ENCODE measurements at regions not wholly inside any gene's neighbourhood (a gene's known extent, or its start where the extent isn't known, plus 50 kb on each side); places are given as distances from the start of the nearest gene placed in this dataset.

DNA sequence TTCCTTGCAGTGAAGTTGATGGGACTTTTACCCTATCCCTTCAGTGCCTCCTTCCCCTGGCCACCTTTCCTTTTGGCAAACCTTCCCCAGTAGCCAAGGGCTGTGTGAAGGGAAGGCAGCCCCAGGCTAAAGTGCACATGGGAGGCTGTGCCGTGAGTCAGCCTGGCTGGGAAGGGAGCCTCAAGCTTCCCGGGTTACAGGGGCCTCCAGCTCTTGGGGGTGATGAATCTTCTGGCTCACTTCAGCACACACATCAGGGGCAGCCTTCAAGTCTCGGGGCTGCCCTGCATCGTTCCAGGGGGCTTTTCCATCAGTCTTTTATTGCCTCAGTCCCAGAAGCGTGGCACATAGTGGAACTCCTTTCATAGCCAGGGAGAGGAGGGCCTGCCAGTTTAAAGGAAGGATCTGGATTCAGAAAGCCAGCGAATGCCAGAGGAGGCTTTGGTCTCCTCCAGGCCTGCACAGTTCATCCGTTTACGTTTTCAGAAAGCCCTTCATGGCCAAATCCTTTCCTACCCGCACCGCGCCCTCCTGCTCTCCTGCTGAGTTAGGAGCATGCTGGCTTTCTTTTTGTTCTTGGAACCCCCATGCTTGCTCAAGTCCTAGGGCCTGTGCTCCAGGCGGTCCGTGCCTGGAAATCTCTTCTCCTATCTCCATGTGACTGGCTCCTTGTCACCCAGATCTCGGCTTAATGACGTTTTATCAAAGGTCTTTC lies 134.8 kb upstream of the KLF4 start:
- DNase-seq, result no peak

DNA sequence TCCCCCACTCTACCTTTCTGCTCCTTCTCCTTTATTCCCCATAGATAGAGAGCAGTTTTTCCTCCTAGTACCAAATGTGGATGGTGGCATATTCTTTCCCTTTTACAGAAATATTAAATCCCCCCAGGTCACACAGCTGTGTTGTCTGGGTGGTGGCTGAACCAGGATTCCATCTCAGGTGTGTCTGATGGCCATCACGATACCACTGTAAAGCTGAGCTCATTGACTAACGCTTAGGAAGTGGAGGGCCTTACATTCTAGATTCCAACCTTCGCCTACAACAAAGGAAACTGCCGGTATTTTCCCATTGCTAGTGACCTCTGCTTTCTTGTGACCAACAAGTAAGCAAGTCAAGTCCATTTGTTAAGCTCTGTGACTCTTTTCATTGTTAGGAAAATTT lies 131.9 kb upstream of the KLF4 start:
- DNase-seq, result no peak

DNA sequence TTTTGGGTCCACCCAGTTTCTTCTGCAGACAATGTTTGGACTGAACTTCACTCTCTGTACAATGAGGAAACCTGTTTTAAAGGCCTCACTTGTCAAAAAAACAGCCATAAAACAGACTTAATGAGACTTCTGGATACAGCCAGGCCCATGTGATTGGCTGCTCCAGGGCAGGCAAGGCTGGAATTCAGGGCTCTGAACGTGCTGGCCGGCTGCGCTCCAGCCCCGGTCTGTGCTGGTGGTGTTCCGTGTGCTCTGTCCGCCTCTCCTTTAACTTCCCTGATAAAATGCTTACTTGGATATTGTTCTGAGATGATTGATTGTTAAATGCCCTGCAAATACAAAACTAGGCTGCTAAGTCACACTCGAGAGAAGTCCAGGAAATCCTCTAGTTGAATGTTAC lies 131.2 kb upstream of the KLF4 start:
- DNase-seq, result no peak

DNA sequence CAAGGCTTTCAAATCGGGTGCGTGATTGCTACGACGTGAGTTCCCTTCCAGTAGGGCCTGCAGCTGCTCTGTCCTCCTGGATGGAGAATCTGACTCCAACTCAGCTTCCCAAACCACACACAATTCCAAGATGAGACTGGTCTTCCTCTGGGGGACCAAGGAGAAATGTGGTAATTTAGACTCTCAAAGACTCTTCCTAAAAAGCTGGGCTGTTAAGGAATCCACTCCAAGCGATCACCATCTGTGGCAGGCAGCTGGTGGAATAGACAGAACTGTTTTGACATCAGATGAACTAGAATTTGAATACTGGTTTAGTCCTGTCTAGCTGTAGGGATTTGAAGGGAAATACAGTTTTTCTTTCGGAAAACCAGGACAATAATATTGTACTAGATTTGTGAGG lies 130.7 kb upstream of the KLF4 start:
- no peak for DNase-seq

DNA sequence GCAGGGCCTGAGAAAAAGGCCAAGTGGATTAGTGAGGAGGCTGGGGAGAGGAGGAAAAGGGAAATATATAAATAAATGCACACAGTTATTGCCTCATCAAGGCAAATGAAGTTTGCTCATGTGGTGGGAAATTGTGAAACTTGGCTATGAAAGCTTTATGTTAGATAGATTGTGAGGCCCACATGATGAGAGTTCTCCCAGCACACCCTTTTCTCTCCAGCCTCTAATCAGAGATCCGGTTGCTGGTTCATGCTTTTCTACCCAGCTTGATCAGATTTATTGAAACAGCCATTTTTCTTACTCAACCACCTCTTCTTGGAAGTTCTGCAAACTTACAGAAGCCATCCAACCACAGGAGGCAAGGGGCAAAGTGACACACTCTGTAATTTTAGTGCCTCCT lies 125.8 kb upstream of the KLF4 start:
- no peak for DNase-seq

DNA sequence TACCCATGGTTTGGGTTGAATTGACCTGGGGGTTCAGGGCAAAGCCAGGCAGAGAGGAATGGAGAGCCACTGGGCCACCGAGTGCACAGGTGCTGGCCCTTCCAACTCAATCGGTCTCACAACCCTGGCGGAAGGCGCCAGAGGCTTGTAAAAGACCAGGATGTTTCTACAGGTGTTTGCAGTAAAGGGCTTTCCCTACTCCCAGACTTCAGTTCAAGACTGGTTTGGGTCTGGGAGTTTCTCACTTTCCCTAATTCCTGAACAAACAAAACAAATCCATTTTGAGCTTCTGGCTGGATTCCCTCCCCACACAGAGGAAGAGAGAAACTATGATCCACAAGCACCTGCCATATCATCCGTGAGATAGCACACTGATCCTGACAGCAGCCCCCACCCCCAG lies 125.2 kb upstream of the KLF4 start:
- peak; percentile 13 for DNase-seq

DNA sequence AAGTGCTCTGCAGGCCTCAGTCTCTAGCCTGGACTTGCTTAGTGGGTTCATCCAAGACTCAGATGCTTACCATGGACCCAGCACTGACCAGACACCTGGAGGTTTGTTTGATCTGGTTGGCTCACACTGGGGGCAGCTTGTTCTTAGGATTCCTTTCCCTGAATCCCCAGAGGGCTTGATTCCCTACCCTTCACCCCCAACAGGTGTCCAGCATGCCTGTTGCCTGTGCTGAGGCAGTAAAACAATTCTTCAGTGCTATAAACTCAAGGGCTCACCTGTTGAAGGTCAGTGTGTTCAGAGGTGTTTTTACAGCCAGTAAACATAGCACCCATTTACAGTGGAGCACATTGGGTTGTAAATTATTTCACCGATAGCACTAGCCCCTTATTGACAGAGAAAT lies 123.8 kb upstream of the KLF4 start:
- no peak for DNase-seq

DNA sequence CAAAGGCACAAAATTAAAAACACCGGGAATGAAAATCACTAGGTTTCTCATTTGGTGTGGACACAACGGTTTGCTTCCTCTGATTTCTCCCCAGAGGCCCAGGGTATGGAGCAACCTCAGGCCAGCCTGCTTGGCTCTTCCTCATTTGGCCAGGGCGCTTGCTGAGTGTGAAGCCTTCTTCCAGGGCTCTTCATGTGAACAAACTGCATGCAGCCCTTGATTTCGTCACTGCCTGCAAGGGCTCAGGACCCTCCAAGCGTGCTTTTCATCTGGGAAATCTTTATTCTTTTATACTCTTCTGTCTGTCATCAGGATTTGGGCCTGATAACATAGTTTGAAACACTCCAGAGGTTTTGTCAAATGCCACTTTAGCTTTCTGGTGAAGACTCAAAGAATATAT lies 122.6 kb upstream of the KLF4 start:
- no peak for DNase-seq

DNA sequence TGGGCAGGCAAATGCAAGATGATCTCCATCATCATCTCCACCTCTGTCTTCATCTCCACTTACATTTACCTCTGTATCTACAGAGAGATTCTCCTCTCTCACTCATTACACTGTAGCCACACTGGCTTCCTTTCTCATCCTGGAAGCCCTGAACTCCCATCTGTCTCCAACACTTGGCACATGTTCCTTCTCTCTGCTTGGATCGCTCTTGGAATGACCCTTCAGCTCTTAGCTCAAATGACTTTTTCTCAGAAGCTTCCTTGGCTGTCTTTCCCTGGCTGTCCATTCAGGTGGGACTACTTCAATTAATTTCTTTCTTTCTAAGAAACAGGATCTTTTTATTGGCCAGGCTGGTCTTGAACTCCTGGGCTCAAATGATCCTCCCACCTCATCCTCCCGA lies 120.0 kb upstream of the KLF4 start:
- no peak for DNase-seq

DNA sequence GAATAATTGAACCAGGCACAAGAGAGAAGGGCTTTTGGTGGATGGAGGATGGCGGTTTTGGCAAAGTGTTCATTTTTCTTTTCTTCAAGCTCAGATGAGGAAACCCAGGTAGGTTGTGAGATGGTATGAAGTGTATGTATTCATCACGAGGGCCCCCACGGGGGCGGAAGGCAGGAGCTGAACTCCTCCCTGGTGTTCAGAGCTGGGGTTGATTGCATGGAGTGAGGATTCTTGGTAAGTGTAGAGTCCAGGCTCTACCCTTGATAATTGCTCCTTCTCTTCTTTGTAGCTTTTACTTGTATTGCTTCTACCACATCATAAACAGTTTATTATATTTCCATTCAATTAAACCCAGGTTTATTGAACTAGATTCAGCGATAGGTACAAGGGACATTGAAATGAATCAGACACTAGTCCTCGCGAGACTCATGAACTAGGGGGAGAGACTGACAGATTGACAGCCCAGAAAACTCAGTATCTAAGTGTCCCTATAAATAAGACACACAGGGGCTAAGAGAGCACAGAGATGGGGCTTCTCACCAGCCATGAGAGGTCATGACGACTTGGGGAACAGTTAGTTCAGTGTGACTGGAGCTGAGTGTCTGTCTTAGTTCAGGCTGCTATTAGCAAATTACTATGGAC lies 116.7 kb upstream of the KLF4 start:
- no peak for DNase-seq

DNA sequence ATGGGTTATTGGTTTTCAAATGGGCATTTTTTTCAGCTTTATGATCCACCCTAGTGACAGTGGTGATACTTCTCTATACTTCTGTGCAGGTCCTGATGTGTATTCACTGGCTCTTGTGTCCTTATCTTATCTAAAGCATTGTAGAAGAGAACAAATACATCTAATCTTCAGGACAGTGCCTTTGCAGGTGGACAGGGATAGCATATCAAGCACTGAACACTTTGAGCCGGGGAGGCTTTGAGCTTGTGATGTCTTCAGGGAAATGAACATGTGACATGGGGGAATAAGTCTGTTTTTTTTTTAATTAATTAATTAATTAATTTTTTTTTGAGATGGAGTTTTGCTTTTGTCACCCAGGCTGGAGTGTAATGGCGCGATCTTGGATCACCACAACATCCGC lies 115.5 kb upstream of the KLF4 start:
- no peak for DNase-seq

DNA sequence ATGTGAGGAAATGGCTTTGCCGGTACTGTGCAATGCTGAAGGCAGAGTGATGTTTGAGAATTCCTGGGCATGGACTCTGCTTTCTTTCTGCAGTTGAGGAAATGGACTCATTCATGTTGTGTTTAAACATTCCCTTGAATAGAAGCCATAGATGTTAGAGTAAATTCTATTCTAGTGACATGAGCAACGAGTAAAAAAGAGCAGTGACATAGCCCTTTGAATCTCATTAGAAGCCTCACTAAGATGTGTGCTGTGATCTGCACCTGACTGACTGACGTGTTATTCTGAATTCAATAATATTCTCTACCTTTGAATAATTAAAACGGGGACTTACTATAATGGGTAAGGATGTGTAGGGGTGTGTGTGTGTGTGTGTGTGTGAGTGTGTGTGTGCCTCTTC lies 113.7 kb upstream of the KLF4 start:
- no peak for DNase-seq

DNA sequence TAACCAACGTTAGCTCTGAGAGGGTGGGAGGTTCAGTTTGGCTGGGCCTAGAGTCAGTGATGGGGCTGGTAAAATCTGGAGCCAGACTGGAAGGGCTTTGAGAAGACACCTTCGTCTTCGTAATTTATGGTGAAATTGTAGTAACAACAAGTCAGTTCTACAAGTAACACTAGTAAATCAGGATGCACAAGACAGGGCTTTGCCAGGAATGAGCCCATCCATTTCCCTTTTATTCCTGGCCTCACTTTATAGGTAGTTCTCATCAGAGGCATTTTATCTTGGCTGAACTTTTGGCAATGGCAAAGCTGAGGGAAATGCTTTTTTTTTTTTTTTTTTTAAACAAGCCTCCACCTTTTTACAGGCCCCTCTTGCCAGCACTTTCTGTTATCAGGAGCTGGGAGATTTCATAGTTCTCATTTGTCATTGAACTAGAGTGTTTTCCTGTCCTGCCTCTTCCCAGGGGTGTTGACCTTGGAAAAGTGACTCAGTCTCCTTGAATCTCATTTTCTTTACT lies 110.5 kb upstream of the KLF4 start:
- no peak for DNase-seq

DNA sequence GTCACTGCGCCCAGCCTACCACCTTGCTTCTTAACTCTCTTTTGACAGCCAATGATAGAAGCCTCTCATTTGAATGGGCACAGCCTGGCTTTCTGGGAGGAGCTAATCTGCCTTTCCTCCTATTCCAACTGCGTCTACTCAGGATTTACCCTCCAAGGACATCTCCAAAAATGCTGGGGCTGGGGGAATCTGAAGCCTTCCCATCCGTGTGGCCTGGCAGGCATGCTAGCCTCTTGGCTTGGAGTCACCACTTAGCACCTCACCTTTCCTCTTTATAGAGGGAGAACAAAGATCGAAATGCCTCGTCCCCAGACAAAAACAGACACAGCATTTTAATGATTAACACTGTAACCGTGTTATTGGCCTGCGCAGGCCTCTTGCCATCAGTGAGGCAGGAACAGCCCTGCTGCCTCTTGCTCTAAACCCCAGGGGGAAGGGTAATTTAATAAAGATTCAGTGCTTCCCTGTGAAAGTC lies 108.2 kb upstream of the KLF4 start:
- DNase-seq, result no peak

DNA sequence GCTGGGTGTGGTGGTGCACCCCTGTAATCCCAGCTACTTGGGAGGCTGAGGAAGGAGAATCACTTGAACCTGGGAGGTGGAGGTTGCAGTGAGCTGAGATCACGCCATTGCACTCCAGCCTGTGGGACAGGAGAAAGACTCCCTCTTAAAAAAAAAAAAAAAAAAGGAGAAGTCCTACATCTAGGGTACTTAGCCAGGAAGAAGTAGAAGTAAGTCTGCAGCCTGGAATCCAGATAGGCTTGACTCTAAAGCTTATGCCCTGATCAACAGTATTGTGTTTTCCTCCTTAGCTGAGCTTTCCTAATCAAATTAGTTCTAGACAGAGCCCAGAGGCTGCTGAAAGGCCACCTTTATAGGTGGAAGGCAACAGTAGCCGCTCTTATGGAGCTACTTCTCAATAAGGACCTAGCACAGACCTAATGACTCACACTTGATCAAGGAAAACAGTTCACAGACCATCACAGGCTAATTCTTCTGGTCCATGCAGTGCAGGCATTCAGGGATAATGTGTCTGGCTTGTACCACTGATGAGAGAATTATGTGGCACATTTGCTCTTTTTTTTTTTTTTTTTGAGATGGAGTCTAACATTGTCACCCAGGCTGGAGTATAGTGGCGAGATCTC lies 105.5 kb upstream of the KLF4 start:
- DNase-seq, result no peak

DNA sequence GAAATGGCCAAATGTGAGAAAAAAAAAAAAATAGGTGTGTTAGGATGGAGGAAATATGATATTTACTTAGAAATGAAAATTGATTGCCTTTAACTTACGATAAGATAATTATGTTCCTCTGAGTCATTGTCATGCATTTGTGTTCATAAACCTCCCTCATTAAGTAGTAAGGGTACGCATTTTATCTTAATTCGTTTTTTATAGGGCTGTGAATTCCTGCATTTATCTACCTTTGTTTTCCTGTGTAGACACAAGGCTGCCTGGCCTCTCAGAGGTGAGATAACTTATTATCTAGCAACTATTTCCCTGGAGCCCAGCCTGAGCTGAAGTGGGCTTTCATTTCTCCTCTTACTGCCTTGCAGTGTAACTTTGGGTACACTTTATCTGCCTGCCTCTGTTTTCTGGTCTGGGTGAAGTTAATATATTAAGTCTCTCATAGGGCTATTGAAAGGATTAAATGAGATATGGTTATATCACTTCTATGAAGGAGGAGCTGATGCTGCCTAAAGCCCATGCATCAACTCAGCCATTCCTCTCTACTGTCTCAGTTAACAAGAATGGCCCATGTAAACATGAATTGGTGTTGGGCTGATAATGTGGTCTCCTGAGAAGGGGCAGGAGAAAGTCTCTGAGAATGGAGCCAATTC lies 103.8 kb upstream of the KLF4 start:
- DNase-seq, result no peak

DNA sequence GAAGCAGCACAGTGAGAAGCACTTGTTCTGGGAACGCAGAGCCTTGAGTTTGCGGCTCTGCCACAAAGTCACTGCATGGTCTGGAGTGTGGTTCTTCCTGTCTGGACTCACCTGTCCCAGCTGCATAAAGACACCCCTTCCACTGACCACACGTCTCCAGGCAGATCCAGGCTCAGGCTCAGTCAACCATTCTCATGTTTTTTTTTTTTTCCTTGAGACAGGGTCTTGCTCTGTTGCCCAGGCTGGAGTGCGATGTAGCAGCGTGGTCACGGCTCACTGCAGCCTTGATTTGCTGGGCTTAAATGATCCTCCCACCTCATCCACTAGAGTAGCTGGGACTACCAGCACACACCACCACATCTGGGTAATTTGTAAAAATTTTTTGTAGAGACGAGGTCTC lies 102.9 kb upstream of the KLF4 start:
- DNase-seq, result no peak

DNA sequence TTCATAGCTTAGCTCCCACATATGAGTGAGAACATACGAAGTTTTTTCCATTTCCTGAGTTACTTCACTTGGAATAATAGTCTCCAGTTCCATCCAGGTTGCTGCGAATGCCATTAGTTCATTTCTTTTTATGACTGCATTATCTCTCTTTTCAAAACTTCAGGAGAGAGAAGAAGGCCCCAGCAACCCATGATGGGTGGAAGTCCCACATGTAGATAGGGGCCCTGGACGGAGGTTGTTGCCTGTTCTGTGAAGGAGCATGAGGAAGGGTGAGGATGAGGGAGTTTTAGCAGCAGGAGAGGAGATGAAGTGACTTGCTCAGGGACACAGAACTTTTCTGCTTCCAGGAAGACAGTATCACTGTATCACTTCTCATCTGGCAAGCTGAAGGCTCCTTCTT lies 102.2 kb upstream of the KLF4 start:
- DNase-seq, result no peak

DNA sequence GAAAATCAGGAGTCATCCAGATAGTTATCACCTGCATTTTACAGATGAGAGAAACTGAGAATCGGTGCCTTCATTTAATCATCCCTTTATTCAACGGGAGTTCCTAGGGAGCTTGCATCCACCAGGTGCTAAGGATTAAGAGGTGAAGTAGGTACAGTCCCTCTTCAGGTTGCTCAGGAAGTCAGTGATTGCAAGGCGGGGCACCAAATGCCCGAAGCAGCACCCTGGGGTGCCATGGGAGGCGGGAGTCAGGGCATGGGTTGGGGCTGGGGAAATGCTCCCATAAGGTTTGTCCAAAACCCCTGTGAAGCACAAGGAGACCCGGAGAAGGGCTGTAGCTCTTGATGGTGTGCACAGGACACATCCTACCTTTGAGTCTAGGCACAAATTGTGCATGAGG lies 98.8 kb upstream of the KLF4 start:
- no peak for DNase-seq

DNA sequence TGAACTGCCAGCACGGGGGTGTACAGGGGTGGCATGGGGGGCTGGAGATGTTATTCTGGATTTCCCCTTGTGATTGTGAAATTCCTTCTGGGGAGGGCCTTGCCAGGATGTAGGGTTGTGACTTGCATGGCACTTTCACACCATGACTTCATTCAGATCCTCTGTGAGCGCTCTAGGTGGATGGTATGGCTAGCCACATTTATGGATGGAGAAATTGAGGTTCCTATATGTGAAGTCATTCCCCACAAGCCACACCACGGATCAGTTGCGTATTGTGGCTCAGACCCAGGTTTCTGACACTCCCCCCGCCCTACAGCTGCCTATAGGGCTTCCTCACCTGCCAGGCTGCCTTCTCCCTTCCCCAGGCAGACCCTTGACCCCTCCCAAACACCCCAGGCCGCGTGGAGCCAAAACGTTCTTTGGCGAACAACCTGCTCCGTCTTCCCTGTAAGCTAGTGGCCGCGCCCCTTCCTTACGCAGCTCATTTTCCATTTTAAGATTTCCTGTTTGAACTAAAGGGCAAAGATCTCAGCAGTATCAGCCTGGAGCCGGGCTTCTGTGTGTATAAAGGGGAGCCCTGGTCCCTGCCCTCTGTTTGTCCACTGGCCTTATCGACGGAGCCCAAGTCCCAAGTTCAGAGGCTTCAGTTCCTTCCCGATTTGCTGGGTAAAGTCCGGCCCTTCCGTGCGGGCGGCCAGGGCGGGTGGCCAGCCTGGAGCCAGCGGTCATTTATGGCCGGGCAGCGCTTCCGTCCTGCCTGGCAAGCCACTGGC lies 97.8 kb upstream of the KLF4 start:
- no peak for DNase-seq

DNA sequence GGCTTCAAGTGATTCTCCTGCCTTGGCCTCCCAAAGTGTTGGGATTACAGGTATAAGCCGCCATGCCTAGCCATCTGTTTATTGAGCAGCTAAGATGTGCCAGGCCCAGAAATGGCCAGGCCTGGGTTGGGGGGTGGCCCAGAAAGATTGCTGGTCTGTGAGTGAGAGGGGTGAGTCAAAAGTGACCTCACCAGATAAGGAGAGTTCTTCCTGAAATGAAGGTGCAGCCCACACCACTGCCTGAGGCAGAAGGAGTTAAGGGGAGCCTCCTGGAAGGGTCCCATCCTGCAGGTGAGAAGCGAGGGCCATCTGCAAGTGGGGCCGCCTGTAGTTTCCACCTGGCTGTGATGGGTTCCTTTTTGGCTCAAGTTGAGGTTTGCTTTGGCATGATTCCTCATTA lies 96.9 kb upstream of the KLF4 start:
- DNase-seq, result no peak

DNA sequence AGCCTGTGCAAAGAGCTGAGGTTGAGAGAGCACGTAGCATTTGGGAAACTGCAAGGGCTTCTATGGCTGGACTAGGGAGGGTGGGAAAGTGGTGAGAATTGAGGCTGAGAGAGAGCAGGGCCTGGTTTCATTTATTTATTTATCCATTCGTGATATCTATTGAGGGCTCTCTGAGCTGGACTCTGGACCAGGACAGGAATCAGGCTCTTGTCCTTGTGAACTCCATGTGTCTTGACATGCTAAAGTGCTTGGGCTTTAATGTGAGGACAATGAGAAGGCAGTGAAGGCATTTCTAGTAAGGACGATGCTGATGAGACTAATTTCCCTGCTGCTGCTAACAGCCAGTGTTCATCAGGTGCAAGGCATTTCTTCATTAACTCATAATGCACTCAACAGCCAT lies 95.9 kb upstream of the KLF4 start:
- DNase-seq, result no peak

DNA sequence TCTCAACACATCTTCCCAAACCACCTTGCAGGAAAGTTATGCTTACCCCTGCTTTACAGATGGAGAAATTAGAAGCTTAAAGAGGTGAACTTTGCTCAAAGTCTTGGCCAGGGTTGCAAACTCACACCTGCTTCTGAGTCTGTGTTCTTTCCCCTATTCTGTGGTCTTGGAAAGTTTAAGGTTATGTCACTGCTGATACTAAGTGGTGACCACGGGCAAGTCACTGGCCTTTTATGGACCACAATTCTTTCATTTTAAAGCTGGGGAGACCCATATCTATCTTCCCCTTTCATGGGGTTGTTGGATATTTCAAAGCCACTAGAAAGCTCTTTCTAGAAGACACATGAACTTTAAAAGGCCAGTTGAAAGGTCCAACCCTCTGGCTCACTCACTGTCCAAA lies 95.4 kb upstream of the KLF4 start:
- no peak for DNase-seq

All from eye (tissue), 1 donor.